SK-N-MC (cell line): ENCODE measurements at regions not wholly inside any gene's neighbourhood (a gene's known extent, or its start where the extent isn't known, plus 50 kb on each side); places are given as distances from the start of the nearest gene placed in this dataset.

Experiments used
- DNase-seq: peaks from one replicate; pipeline ENCODE4 v3.0.0-alpha.2; 2011; ENCODE audit warnings: low read depth, low spot score
- H3K27ac ChIP-seq: fragments of 200-600 bp; sonication (generic); 2 replicates; pipeline ENCODE4 v1.5.1; 2016; ENCODE audit warnings: mixed run types
- H3K36me3 ChIP-seq: fragments of 200-600 bp; sonication (generic); 2 replicates; pipeline ENCODE4 v1.6.1; 2017; ENCODE audit warnings: antibody characterized with exemption, low read length, mixed read lengths; ENCODE audit not compliant: insufficient read depth
- H3K4me3 ChIP-seq: fragments of 200-600 bp; sonication (generic); 2 replicates; pipeline ENCODE4 v1.5.1; 2016
- H3K9ac ChIP-seq: fragments of 200-600 bp; sonication (generic); 2 replicates; pipeline ENCODE4 v1.8.0; 2017; ENCODE audit warnings: mixed run types, mixed read lengths; ENCODE audit not compliant: insufficient read length
- H3K9me3 ChIP-seq: fragments of 200-600 bp; sonication (generic); 2 replicates; pipeline ENCODE4 v1.6.1; 2017; ENCODE audit warnings: low read depth, mild to moderate bottlenecking, antibody characterized with exemption, low read length, moderate library complexity, mixed read lengths
- EZH2 ChIP-seq: fragments of 200-600 bp; sonication (generic); IDR thresholded peaks from one replicate; pipeline ENCODE4 v1.6.1; 2017; ENCODE audit warnings: antibody characterized with exemption
- FOXP2 ChIP-seq: optimal IDR thresholded peaks from 2 replicates; pipeline ENCODE3; 2011; ENCODE audit warnings: mild to moderate bottlenecking, moderate library complexity; ENCODE audit not compliant: insufficient read depth; ENCODE audit errors: extremely low read length, control extremely low read depth
- POLR2AphosphoS5 ChIP-seq: IDR thresholded peaks from 2 replicates; pipeline ENCODE4 v1.6.1; 2012; ENCODE audit warnings: mild to moderate bottlenecking, low read depth, low read length, borderline replicate concordance

DNA sequence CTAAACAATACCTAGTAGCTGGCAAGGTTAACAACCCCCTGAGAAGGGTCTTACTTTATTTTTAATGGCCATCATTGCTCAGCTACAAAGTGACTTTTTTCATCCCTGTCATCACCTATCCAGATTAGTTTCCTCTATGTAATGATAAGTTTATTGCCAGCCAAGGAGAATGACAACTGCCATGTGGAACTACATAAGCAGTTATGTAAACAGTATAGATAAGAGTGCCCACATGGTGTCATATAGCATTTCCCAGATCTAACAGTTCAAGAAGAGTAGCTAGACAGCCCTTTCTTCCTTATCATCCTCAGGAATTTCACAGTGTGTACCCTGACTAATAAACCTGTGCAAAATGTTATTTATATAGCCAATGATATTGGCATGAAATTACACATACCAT is 240.2 kb upstream of the PIK3C3 start:
- no peak for DNase-seq
- H3K4me3 ChIP-seq, result no peak overlapping the region
- H3K36me3 ChIP-seq, result no peaks in the 10 kb centered on the region
- no peak for TF ChIP-seq FOXP2
- TF ChIP-seq EZH2, result no peak
- no peak for TF ChIP-seq POLR2AphosphoS5
- H3K9me3 ChIP-seq, result no peaks in the 10 kb centered on the region
- no peak overlapping the region for H3K27ac ChIP-seq
- H3K9ac ChIP-seq, result no peak overlapping the region

DNA sequence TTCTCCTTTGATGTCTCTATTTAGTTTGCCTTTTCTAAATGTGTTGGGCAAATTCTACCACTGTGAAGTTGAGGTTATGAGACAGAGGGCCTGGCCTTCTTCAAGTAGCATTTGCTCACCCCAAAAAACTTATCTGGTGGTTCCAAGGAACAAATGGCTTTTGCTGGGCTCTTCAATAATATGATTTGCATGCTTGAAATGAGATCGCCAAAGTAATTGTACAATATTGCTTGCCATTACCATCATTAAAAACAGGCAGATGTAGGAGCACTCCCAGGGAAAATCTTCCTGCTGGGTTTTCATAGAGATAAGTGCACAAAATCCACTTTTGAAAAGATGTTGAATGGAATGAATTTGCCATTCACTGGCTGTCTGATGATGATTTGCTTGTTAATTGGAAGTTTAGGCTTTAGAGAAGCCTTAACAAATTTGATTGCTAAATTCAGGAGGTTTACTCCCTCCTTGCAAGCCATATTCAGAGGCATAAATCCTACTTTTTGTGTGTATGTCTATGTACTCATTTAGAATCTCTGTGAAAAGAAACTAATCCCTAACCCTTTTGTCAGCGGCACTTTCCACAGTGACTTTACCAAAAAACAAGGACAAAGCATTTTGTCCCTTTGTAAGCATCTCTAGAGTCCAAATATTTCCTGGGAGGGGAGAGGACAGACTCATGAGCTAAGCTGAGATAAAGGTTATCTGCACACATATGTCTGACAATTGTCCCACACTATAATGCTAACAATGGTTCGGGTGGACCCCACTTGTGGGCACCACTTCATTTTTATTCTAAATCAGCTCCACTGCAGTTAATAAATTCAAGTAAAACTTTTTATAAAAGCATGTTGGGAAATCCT is 240.8 kb upstream of the PIK3C3 start:
- DNase-seq, result no peak
- Histone ChIP-seq H3K9ac (no peak overlapping the region), H3K9me3 (no peaks in the 10 kb centered on the region), H3K27ac (no peak overlapping the region), H3K4me3 (no peak overlapping the region), H3K36me3 (no peaks in the 10 kb centered on the region)
- TF ChIP-seq EZH2, result no peak
- no peak for TF ChIP-seq POLR2AphosphoS5
- TF ChIP-seq FOXP2, result no peak

DNA sequence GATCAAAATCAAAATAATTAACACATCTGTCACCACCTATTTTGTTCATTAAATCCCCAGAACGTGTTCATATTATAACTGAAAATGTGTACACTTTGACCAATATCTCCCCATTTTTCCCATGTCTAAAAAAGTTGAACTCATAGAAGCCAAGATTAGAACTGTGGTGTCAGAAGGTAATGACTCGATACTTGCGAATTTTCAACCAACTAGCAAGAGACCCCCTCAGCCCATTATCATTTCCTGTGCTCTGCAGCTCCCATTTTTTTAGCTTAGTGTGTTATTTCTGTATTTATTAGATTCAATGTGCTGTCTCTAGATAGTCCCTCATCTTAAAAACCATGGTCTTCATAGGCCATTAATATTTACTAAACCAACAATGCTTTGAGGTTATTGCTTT is 248.7 kb upstream of the PIK3C3 start:
- no peak overlapping the region for H3K27ac ChIP-seq
- no peaks in the 10 kb centered on the region for H3K36me3 ChIP-seq
- no peak for TF ChIP-seq FOXP2
- TF ChIP-seq EZH2, result no peak
- no peak for TF ChIP-seq POLR2AphosphoS5
- H3K9me3 ChIP-seq, result no peaks in the 10 kb centered on the region
- DNase-seq, result no peak
- no peak overlapping the region for H3K9ac ChIP-seq
- H3K4me3 ChIP-seq, result no peak overlapping the region

- Histone ChIP-seq H3K27ac (no peak overlapping the region), H3K36me3 (no peaks in the 10 kb centered on the region), H3K9ac (no peak overlapping the region), H3K4me3 (no peak overlapping the region), H3K9me3 (no peaks in the 10 kb centered on the region)
- no peak for DNase-seq
- TF ChIP-seq POLR2AphosphoS5 (no peak), FOXP2 (no peak), EZH2 (no peak)
Observed at GRCh38 chr18:41703744-41704530, 251.1 kb upstream of the PIK3C3 start.

DNA sequence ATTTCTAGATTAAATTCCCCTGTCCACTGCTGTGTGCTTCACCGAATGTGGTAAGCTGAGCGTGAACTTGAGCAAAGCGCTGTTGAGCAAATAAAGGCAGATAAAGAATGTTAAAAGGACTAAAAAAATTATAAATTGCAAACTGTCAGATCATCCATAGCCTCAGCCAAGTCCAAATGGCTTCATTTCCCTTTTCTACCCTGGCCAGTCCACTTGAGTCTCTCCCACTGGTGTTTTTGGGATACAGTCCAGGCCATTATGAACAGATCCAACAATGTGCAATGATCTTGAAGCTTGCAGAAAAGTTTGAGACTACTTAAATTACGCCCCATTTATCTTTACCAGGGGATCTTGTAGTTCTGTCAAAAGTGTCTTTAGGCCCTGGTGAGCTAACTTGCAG is 254.6 kb upstream of the PIK3C3 start:
- TF ChIP-seq FOXP2 (no peak), EZH2 (no peak), POLR2AphosphoS5 (no peak)
- H3K27ac ChIP-seq, result no peak overlapping the region
- H3K9ac ChIP-seq, result no peak overlapping the region
- no peak for DNase-seq
- no peak overlapping the region for H3K4me3 ChIP-seq
- H3K9me3 ChIP-seq, result no peaks in the 10 kb centered on the region
- no peaks in the 10 kb centered on the region for H3K36me3 ChIP-seq

- no peak overlapping the region for H3K9ac ChIP-seq
- no peak overlapping the region for H3K27ac ChIP-seq
- no peak for DNase-seq
- no peaks in the 10 kb centered on the region for H3K36me3 ChIP-seq
- no peak for TF ChIP-seq EZH2
- no peak for TF ChIP-seq FOXP2
- TF ChIP-seq POLR2AphosphoS5, result no peak
- H3K4me3 ChIP-seq, result no peak overlapping the region
- no peaks in the 10 kb centered on the region for H3K9me3 ChIP-seq
Observed at GRCh38 chr18:41695441-41695840, 259.6 kb upstream of the PIK3C3 start.

DNA sequence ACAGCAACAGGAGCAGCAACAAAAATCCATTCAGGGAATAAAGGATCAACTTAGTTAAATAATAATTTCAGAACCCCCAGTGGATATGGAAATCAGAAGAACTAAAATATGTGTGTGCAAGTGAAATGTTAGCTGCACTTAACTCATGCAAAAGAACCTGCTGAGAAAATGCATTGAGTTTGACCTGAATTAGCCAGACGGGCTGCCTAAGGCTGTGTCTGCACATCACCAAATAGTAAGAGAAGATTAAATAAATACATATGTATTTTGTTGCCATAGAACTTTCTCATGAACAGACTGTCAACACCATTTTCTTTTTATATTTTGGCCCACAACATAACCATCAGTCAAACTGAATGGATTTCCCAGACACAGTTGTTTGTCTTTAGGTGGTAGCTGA is 262.0 kb upstream of the PIK3C3 start:
- Histone ChIP-seq H3K9me3 (no peaks in the 10 kb centered on the region), H3K9ac (no peak overlapping the region), H3K27ac (no peak overlapping the region), H3K36me3 (no peaks in the 10 kb centered on the region), H3K4me3 (no peak overlapping the region)
- TF ChIP-seq EZH2 (no peak), FOXP2 (no peak), POLR2AphosphoS5 (no peak)
- DNase-seq, result no peak

- Histone ChIP-seq H3K27ac (no peak overlapping the region), H3K36me3 (no peaks in the 10 kb centered on the region), H3K9ac (no peak overlapping the region), H3K9me3 (no peaks in the 10 kb centered on the region), H3K4me3 (no peak overlapping the region)
- no peak for DNase-seq
- TF ChIP-seq FOXP2 (no peak), EZH2 (no peak), POLR2AphosphoS5 (no peak)
Observed at GRCh38 chr18:41690332-41691127, 264.5 kb upstream of the PIK3C3 start.
